IgD-negative memory B cell (primary cell): ENCODE measurements at regions not wholly inside any gene's neighbourhood (a gene's known extent, or its start where the extent isn't known, plus 50 kb on each side); places are given as distances from the start of the nearest gene placed in this dataset.
A peak's percentile ranks its signal among the peaks of the same experiment; 100 is the strongest.

Experiments
- H3K27ac Mint-ChIP-seq, 3 donors: one replicate each; pipeline ENCODE4 v1.8.0; 2020 to 2022; ENCODE audit warnings: mild to moderate bottlenecking in 3 of 3, mixed read lengths in 3 of 3, moderate library complexity in 1 of 3
- H3K27me3 Mint-ChIP-seq: one replicate; pipeline ENCODE4 v1.8.0; 2021; ENCODE audit warnings: mixed read lengths
- H3K36me3 Mint-ChIP-seq: one replicate; pipeline ENCODE4 v1.8.0; 2020; ENCODE audit warnings: mild to moderate bottlenecking, mixed read lengths
- H3K4me1 Mint-ChIP-seq, 3 donors: one replicate each; pipeline ENCODE4 v1.8.0; 2020 to 2022; ENCODE audit warnings: mixed read lengths in 3 of 3, mild to moderate bottlenecking in 1 of 3
- H3K4me3 Mint-ChIP-seq, 4 donors: one replicate each; pipeline ENCODE4 v1.8.0; 2020 to 2022; ENCODE audit warnings: mild to moderate bottlenecking in 4 of 4, mixed read lengths in 4 of 4, moderate library complexity in 3 of 4
- H3K9me3 Mint-ChIP-seq, 3 donors: one replicate each; pipeline ENCODE4 v1.8.0; 2020 to 2021; ENCODE audit warnings: mixed read lengths in 3 of 3, mild to moderate bottlenecking in 1 of 3

DNA sequence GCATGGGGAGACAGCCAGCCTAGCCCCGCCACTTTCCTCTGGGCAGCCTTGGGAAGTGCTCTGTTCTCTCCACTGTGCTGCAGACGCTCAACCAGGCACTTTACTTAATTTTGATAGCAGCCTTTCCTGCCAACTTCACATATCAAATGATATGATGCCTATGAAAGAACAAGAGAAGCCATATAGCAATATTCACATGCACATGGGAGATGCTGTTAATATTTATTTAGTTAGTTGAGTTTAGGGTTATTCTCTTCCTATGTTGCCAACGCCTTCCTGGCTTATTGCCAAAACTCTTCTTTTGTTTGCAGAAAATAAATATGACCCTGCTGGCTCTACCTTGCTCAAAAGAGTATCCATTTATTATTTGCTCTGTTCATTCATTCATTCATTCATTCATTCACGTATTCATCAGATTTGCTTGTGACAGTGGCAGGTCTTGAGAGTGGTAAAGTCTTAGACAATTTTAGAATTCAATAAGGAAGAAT is 99.3 kb downstream of the GATA6 start:
- Mint-ChIP-seq H3K36me3 (peaks cover 4% of the 10 kb centered on the region), H3K27ac (no peak overlapping the region), H3K27me3 (no peaks in the 10 kb centered on the region), H3K4me1 (no peaks in the 10 kb centered on the region), H3K4me3 (no peak overlapping the region), H3K9me3 (peaks cover 0 to 4% (median 1%) of the 10 kb centered on the region in 3 donors)

DNA sequence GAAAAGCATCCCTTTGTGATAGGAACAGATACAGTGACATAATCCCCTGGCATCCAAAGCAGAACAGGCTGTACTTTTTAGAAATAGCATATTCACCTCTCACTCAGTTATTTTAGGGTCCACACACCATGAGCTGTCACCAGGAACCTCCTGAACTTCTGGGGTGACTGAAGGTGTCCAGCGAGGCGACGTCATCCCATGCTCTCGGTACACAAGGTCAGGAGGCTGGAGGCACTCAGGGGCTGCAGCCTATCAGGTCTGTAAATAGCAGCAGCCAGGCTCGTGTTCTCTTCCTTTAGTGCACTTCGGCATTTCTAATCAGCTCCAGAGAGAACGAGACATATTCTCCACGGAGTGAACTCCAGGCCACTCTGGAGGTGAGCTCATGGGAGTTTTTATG is 98.3 kb downstream of the GATA6 start:
- Mint-ChIP-seq H3K27ac (no peak overlapping the region), H3K36me3 (peaks cover 4% of the 10 kb centered on the region)

DNA sequence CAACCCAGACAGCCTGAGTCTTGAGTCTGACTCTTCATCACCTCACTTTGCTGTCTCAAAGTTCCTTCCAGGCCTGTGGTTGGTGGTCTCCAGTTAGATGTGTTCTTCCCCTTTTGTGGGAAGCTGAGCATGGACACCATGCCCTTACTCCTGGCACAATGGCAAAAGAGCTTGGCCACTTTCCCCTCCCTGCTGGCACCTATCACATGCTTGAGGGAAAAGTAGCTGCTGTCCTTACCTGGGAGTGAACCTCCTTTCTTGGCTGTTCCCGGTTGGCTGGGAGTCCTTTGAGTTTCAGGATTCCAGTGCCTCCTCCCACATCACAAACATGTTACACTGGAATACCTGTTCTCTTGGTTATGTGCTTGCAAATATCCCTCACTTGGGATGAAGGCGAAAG is 97.8 kb downstream of the GATA6 start:
- H3K9me3 Mint-ChIP-seq = peaks cover 4 to 6% (median 5%) of the 10 kb centered on the region in 3 donors
- no peak overlapping the region for H3K4me3 Mint-ChIP-seq
- no peak overlapping the region for H3K27ac Mint-ChIP-seq
- H3K36me3 Mint-ChIP-seq = peaks cover 4% of the 10 kb centered on the region
- H3K27me3 Mint-ChIP-seq = no peaks in the 10 kb centered on the region
- H3K4me1 Mint-ChIP-seq = no peaks in the 10 kb centered on the region

More for the DNA sequence above, 98.3 kb downstream of the GATA6 start:
- peaks cover under 1 to 4% (median 2%) of the 10 kb centered on the region in 3 donors for H3K9me3 Mint-ChIP-seq
- H3K27me3 Mint-ChIP-seq = no peaks in the 10 kb centered on the region
- H3K4me3 Mint-ChIP-seq = no peak overlapping the region
- H3K4me1 Mint-ChIP-seq = no peaks in the 10 kb centered on the region

DNA sequence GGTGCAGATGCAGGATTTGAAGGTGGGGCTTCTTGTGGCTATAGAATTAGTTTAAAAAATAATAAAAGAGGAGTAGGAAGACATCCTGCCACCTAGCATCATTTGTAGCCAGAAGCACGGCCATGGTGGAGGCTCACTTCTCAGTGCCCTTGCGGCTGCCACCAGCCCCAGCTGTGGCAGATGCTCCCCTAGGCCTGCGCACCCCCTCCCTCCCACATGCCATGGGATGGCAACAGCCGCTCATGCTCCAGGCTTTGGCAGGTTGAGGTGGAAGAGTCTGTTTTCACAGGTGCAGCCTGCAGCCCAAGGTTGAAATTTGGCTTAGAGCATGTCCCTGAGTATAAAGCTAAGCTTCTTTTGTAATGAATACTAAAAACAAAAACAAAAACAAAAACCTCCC is 96.4 kb downstream of the GATA6 start:
- H3K27me3 Mint-ChIP-seq = no peaks in the 10 kb centered on the region

DNA sequence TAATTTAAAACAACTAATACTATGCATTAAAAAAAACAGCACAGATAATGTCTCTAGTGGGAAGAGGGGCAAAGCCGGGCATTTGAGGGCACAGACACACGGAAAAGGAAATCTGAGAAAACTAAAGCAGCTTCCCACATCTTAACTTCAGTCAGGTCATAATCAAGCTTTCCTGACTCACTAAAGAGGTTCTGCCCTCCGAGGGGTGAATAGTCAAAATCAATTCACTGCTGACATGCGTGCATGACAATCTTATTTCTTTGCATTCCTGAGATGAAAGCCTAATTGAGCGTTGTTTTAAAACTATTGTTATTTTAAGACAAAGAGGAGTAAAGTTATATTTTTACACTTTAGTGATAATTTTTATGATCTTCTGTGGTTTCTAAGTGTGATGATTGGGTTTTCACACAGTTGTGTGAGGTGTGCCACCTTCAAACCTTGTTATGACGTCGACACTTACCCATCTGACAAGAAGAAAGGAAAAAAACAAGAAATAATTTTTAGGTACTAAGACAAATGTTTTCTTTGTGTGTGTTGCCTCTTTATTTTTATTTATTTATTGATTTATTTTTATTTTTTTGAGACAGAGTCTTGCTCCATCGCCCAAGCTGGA is 90.9 kb downstream of the GATA6 start:
- Mint-ChIP-seq H3K27me3 (peaks cover 3% of the 10 kb centered on the region), H3K9me3 (peaks cover 4 to 11% (median 5%) of the 10 kb centered on the region in 3 donors), H3K4me3 (no peak overlapping the region), H3K36me3 (no peaks in the 10 kb centered on the region), H3K27ac (no peak overlapping the region), H3K4me1 (no peaks in the 10 kb centered on the region)

More for the DNA sequence above, 96.4 kb downstream of the GATA6 start:
- H3K27ac Mint-ChIP-seq = no peak overlapping the region
- H3K9me3 Mint-ChIP-seq = peaks cover 4 to 9% (median 5%) of the 10 kb centered on the region in 3 donors
- H3K36me3 Mint-ChIP-seq = peaks cover 4% of the 10 kb centered on the region
- no peak overlapping the region for H3K4me3 Mint-ChIP-seq
- no peaks in the 10 kb centered on the region for H3K4me1 Mint-ChIP-seq

DNA sequence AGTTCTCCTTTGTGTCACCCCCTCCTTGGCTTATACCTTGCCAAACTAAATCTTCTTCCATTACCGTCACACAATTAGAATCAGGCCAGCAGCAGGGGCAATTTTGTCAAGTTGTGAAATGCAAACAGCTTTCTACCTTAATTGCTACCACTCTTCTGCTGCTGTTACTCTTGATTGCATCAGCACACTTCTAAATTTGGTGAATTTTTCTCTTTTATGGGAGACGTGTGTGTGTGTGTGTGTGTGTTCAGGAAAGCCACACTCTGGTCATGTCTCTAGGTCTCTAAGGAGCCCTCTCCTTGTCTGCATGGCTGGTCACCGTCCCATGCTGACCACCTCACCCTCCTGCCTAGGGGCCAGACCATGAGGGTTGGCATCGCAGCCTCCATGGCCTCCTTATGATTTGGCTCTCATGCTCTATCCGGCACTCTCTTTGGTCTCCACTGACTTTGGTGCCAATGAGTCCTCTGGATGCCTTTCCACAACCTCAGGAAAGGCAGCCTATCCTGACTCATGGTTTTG is 87.7 kb downstream of the GATA6 start:
- peak overlapping the region in 1 of 4 donors; percentile 75 for H3K4me3 Mint-ChIP-seq
- H3K9me3 Mint-ChIP-seq = peaks cover 3 to 5% (median 4%) of the 10 kb centered on the region in 3 donors
- peaks cover 8% of the 10 kb centered on the region for H3K27me3 Mint-ChIP-seq
- H3K27ac Mint-ChIP-seq = no peak overlapping the region
- H3K36me3 Mint-ChIP-seq = no peaks in the 10 kb centered on the region
- H3K4me1 Mint-ChIP-seq = no peaks in the 10 kb centered on the region

DNA sequence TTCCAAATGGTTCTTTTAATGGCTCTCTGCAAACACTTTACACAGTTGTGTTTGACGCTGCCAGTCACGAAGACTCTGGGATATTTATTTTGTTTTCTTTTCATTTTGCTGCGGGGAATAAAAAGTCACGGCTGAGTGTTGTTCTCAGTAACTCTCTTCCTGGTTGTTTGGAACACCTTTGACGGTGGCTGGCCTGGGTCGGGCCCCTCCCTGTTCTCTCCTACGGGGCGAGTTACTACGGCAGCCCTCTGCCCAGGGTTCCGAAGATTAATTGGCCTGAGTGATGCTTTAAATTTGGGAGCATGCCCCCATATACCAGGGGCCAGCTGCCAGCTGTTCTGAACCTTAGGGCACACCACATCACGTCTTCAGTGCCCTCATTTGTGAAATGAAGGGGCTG is 84.7 kb downstream of the GATA6 start:
- no peak overlapping the region for H3K27ac Mint-ChIP-seq
- peaks cover 1 to 4% (median 3%) of the 10 kb centered on the region in 3 donors for H3K9me3 Mint-ChIP-seq
- no peaks in the 10 kb centered on the region for H3K36me3 Mint-ChIP-seq
- no peak overlapping the region for H3K4me3 Mint-ChIP-seq
- H3K27me3 Mint-ChIP-seq = peaks cover 8% of the 10 kb centered on the region
- H3K4me1 Mint-ChIP-seq = no peaks in the 10 kb centered on the region

DNA sequence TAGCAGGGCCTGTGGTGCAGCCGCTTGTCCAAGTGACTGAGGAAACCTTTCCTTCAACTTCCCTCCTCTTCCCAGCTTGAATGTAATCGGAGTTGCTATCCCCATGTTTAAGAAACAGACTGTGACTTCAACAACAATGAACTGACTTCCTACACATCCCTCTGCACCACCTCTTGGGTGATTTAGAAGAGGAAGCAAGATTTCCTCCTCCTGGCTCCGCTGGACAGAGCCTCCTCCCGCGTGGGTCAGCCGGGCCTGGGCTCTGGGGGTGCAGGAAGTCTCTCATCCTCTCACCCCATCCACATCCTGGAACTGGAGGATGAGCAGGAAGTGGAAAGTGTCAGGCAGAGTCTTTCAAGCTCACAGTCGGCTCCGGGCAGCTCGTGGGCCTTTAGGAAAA is 84.3 kb downstream of the GATA6 start:
- Mint-ChIP-seq H3K36me3 (no peaks in the 10 kb centered on the region), H3K27ac (no peak overlapping the region), H3K4me3 (no peak overlapping the region), H3K9me3 (peaks cover 1 to 4% (median 3%) of the 10 kb centered on the region in 3 donors), H3K27me3 (peaks cover 9% of the 10 kb centered on the region), H3K4me1 (no peaks in the 10 kb centered on the region)

DNA sequence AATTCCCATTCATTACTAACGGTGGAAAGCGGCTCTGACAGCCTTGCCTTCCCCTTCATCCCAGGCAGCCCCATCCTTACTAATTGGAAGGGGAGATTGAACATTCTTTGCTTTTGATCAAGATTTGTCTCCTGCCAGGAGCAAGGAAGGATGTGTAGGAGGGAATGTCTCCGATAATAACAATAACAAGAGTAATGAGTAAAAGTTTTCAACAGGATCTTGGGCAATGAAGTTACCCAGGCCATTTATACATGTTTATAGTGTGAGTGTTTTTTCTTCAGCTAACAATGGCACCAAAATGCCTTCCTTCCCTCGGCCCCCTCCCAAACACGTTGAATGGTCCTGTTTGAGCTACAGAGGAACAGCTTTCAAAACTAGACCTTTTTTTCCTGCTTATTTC is 83.8 kb downstream of the GATA6 start:
- Mint-ChIP-seq H3K27me3 (peaks cover 12% of the 10 kb centered on the region), H3K36me3 (no peaks in the 10 kb centered on the region), H3K4me1 (no peaks in the 10 kb centered on the region), H3K4me3 (no peak overlapping the region), H3K9me3 (peaks cover 1 to 4% (median 3%) of the 10 kb centered on the region in 3 donors), H3K27ac (no peak overlapping the region)
